Ovary (tissue), 7 donors: ENCODE measurements at regions not wholly inside any gene's neighbourhood (a gene's known extent, or its start where the extent isn't known, plus 50 kb on each side); places are given as distances from the start of the nearest gene placed in this dataset.

Experiments used
- DNase-seq, 5 donors: peaks; one replicate each; pipeline ENCODE4 v3.0.0-alpha.2; 2019 to 2020
- H3K27ac ChIP-seq, 2 donors: fragments of 200-600 bp; one replicate each; pipeline versions ENCODE4 v1.5.1 to v1.8.0; 2019 to 2022
- H3K27me3 ChIP-seq: fragments of 200-600 bp; one replicate; pipeline ENCODE4 v1.8.0; 2022
- H3K36me3 ChIP-seq: fragments of 200-600 bp; sonication (generic); one replicate; pipeline ENCODE4 v1.5.1; 2019
- H3K4me1 ChIP-seq: one replicate; pipeline ENCODE4 v1.8.1; 2013; ENCODE audit warnings: mild to moderate bottlenecking, moderate library complexity; ENCODE audit not compliant: insufficient read depth
- H3K4me3 ChIP-seq: fragments of 200-600 bp; sonication (generic); one replicate; pipeline ENCODE4 v1.5.1; 2017
- H3K9me3 ChIP-seq, 2 donors: fragments of 200-600 bp in 1 of 2; sonication (generic) in 1 of 2; one replicate each; pipeline versions ENCODE4 v1.5.1 to v1.8.1; 2013 to 2019; ENCODE audit warnings: mild to moderate bottlenecking in 1 of 2, moderate library complexity in 1 of 2
- EP300 ChIP-seq: sonication (generic); formaldehyde crosslinking; IDR thresholded peaks from one replicate; pipeline ENCODE4 v1.6.1; 2017; ENCODE audit warnings: antibody characterized with exemption
- POLR2A ChIP-seq: fragments of 450-650 bp; IDR thresholded peaks from one replicate; pipeline ENCODE4 v1.6.1; 2017; ENCODE audit warnings: antibody characterized with exemption, mild to moderate bottlenecking, moderate library complexity
- WGBS, 3 donors: extraction: QIAGEN DNeasy Blood & Tissue Kit in 1 of 3; methylation state at CpG; one replicate each; pipeline versions ENCODE4 v1.1.5 to v1.1.7; 2013 to 2017; 5-methylcytosine and 5-hydroxymethylcytosine counted together
- intact Hi-C, 4 donors: fragments of 100-400 bp; cut with DNase I; formaldehyde crosslinking; loops; one replicate each; pipeline versions ENCODE4 v1.11.0 to v1.15.1; 2022 to 2023
- TF ChIP-seq, protein P1 (sequence below), 3 donors: fragments of 450-650 bp in 2 of 3; fragments of 200-600 bp in 1 of 3; IDR thresholded peaks; one replicate each; pipeline versions ENCODE4 v1.5.1 to v1.8.0; 2016 to 2022; ENCODE audit warnings: antibody characterized with exemption in 3 of 3, mild to moderate bottlenecking in 1 of 3
- donor health status: DM: no; HTN: no; CAD: no; lungs with moderate emphysema.
- donor health status: DM: no; HTN: no; CAD: no.
- donor health status: Bipolar disorder and iron deficiency.
- donor health status: DM: no; HTN: no; CAD: no.
- donor health status: DM: yes; HTN: yes; CAD: no.

DNA sequence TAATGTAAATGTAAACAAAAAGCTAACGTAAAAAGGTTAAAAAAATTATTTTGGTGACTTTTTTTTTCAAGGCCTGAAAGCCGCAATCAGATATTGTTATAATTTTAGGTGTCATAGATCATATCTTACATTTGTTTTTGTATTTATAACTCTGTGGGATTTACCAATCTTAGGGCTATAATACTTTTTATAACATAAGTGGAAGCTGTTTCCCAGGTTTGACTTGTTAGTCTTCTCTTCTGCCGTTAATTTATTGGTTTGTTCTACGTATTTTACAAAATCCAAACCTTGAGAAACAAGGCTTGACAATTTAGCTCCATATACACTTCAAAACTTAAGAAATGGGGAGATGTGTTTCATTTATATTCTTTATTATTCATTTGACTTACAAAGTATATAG is 119.4 kb downstream of the EVX1 start:
- DNase-seq, result no peak
- H3K4me3 ChIP-seq, result no peak overlapping the region
- H3K9me3 ChIP-seq, result no peaks in the 10 kb centered on the region
- WGBS, 3 donors, result 64 to 80% (median 72%) methylated on average over 4 of the region's 4 CpGs
- H3K36me3 ChIP-seq, result no peaks in the 10 kb centered on the region
- no peak overlapping the region for H3K27ac ChIP-seq
- intact Hi-C loops, result no loop called here
- TF ChIP-seq, protein P1, sequence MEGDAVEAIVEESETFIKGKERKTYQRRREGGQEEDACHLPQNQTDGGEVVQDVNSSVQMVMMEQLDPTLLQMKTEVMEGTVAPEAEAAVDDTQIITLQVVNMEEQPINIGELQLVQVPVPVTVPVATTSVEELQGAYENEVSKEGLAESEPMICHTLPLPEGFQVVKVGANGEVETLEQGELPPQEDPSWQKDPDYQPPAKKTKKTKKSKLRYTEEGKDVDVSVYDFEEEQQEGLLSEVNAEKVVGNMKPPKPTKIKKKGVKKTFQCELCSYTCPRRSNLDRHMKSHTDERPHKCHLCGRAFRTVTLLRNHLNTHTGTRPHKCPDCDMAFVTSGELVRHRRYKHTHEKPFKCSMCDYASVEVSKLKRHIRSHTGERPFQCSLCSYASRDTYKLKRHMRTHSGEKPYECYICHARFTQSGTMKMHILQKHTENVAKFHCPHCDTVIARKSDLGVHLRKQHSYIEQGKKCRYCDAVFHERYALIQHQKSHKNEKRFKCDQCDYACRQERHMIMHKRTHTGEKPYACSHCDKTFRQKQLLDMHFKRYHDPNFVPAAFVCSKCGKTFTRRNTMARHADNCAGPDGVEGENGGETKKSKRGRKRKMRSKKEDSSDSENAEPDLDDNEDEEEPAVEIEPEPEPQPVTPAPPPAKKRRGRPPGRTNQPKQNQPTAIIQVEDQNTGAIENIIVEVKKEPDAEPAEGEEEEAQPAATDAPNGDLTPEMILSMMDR (IDR thresholded peaks at IDR 0.05), result no peak
- TF ChIP-seq EP300, result no peak
- TF ChIP-seq POLR2A, result no peak
- H3K4me1 ChIP-seq, result peaks cover 9% of the 10 kb centered on the region
- no peaks in the 10 kb centered on the region for H3K27me3 ChIP-seq

DNA sequence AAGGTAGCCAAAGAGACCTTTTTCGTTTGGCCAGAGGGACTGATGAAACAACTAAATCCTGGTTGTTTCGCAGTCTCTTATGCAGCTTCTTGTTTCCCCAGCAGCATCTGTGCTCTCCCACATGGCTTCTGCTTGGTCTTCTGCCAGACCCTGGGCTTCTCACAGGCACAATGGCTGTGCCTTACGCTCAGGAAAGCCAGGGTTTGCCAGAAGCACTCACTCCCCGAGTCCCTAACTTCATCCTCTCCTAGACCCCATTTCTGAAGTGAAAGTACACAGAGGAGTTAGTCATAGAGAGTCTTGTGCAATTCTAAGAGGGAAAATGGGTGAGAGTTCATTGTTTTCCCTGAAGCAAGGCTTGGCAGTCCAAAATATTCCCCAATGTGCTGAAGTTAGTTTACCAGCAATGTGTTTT is 121.7 kb downstream of the EVX1 start:
- H3K27me3 ChIP-seq, result no peaks in the 10 kb centered on the region
- H3K4me3 ChIP-seq, result peak overlapping the region; percentile 7
- TF ChIP-seq POLR2A, result peak; percentile 49
- peak; percentile 83 for TF ChIP-seq EP300
- TF ChIP-seq, protein P1 (IDR thresholded peaks at IDR 0.05), result no peak
- H3K9me3 ChIP-seq, result no peaks in the 10 kb centered on the region
- intact Hi-C loops, result no loop called here
- peak overlapping the region; percentile 67 to 81 for H3K27ac ChIP-seq
- peaks cover 9% of the 10 kb centered on the region for H3K4me1 ChIP-seq
- H3K36me3 ChIP-seq, result no peaks in the 10 kb centered on the region
- DNase-seq, result peak; percentile 74 to 86 (median 84)
- WGBS, 3 donors, result 14 to 20% (median 15%) methylated on average over 4 of the region's 4 CpGs

- WGBS, 3 donors, result 89 to 93% (median 91%) methylated on average over 4 of the region's 4 CpGs
- no peaks in the 10 kb centered on the region for H3K27me3 ChIP-seq
- no peaks in the 10 kb centered on the region for H3K9me3 ChIP-seq
- no peaks in the 10 kb centered on the region for H3K36me3 ChIP-seq
- DNase-seq, result no peak
- H3K4me3 ChIP-seq, result no peak overlapping the region
- TF ChIP-seq, protein P1 (IDR thresholded peaks at IDR 0.05), result no peak
- TF ChIP-seq EP300 (no peak), POLR2A (no peak)
- no peak overlapping the region for H3K27ac ChIP-seq
- H3K4me1 ChIP-seq, result peaks cover 7% of the 10 kb centered on the region
- intact Hi-C loops, result no loop called here
These were observed 124.8 kb downstream of the EVX1 start for GRCh38 chr7:27367179-27367932.

DNA sequence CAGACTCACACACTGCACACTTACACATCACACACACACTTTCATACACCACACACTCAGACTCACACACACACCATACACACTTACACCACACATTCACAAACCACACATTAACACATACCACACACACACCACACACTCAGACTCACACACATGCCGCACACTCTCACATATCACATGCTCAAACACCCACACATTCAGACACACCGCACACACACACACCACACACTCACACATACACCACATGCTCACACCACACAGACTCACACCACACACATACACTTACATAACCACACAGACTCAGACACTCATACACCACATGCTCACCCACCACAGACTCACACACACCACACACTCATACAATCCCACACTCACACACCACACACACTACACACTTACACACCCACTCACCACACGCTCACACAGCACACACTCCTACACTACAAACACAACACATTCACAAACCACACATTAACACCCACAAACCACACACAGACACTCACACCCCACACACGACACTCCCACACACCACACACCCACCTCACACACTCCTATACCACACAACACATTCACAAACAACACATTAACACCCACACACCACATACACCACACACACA is 125.4 kb downstream of the EVX1 start:
- Histone ChIP-seq H3K4me1 (peaks cover 7% of the 10 kb centered on the region), H3K36me3 (no peaks in the 10 kb centered on the region), H3K9me3 (no peaks in the 10 kb centered on the region), H3K27ac (no peak overlapping the region), H3K4me3 (no peak overlapping the region), H3K27me3 (no peaks in the 10 kb centered on the region)
- TF ChIP-seq, protein P1 (IDR thresholded peaks at IDR 0.05), result no peak
- no peak for TF ChIP-seq POLR2A
- no peak for TF ChIP-seq EP300
- 91 to 93% (median 91%) methylated on average over 4 of the region's 4 CpGs for WGBS, 3 donors
- intact Hi-C loops, result no loop called here
- no peak for DNase-seq
